ENCODE measurements at regions not wholly inside any gene's neighbourhood (a gene's known extent, or its start where the extent isn't known, plus 50 kb on each side); places are given as distances from the start of the nearest gene placed in this dataset.

GRCh38 chr3:13145826-13146642 lies 72.8 kb upstream of the IQSEC1 start:
- TF ChIP-seq CTCF (conservative IDR thresholded peaks at IDR 0.05) (no peak), ZFX (IDR thresholded peaks at IDR 0.05) (no peak)
- H3K27ac ChIP-seq = no peak overlapping the region

- no peak overlapping the region for H3K27ac ChIP-seq
- TF ChIP-seq ZFX (IDR thresholded peaks at IDR 0.05) = no peak
- TF ChIP-seq CTCF (conservative IDR thresholded peaks at IDR 0.05) = no peak
These were observed 72.0 kb upstream of the IQSEC1 start for GRCh38 chr3:13145131-13145825.

GRCh38 chr3:13144163-13145023 lies 71.2 kb upstream of the IQSEC1 start:
- TF ChIP-seq CTCF (conservative IDR thresholded peaks at IDR 0.05) = no peak
- TF ChIP-seq ZFX (IDR thresholded peaks at IDR 0.05) = no peak
- no peak overlapping the region for H3K27ac ChIP-seq

- H3K27ac ChIP-seq = no peak overlapping the region
- TF ChIP-seq ZFX (IDR thresholded peaks at IDR 0.05) (no peak), CTCF (conservative IDR thresholded peaks at IDR 0.05) (no peak)
These were observed 70.3 kb upstream of the IQSEC1 start for GRCh38 chr3:13143381-13144004.

- TF ChIP-seq CTCF (conservative IDR thresholded peaks at IDR 0.05) (no peak), ZFX (IDR thresholded peaks at IDR 0.05) (no peak)
- H3K27ac ChIP-seq = no peak overlapping the region
These were observed 69.5 kb upstream of the IQSEC1 start for GRCh38 chr3:13142552-13143380.

- TF ChIP-seq CTCF (conservative IDR thresholded peaks at IDR 0.05) (no peak), ZFX (IDR thresholded peaks at IDR 0.05) (no peak)
- H3K27ac ChIP-seq = no peak overlapping the region
These were observed 68.8 kb upstream of the IQSEC1 start for GRCh38 chr3:13141991-13142412.
